KMS-11 (cell line): ENCODE measurements at regions not wholly inside any gene's neighbourhood (a gene's known extent, or its start where the extent isn't known, plus 50 kb on each side); places are given as distances from the start of the nearest gene placed in this dataset.

Source experiments
- H2AFZ ChIP-seq: fragments of 200-600 bp; sonication (generic); 2 replicates; pipeline ENCODE4 v1.6.1; 2016; ENCODE audit warnings: antibody characterized with exemption, mixed run types, low read depth
- H3K27ac ChIP-seq: fragments of 200-600 bp; sonication (generic); 2 replicates; pipeline ENCODE4 v1.6.1; 2016; ENCODE audit warnings: mild to moderate bottlenecking, mixed run types
- H3K27me3 ChIP-seq: fragments of 200-600 bp; sonication (generic); 2 replicates; pipeline ENCODE4 v1.6.1; 2017; ENCODE audit warnings: mild to moderate bottlenecking, low read depth, mixed run types, moderate library complexity; ENCODE audit not compliant: insufficient read depth
- H3K36me3 ChIP-seq: fragments of 200-600 bp; sonication (generic); 2 replicates; pipeline ENCODE4 v1.6.1; 2017; ENCODE audit warnings: mild to moderate bottlenecking, mixed run types; ENCODE audit not compliant: insufficient read depth
- H3K4me1 ChIP-seq: fragments of 200-600 bp; sonication (generic); 2 replicates; pipeline ENCODE4 v1.6.1; 2016; ENCODE audit warnings: mild to moderate bottlenecking, low read depth, mixed run types; ENCODE audit not compliant: poor library complexity, severe bottlenecking
- H3K4me2 ChIP-seq: fragments of 200-600 bp; sonication (generic); 2 replicates; pipeline ENCODE4 v1.7.0; 2016; ENCODE audit warnings: mild to moderate bottlenecking, mixed run types
- H3K4me3 ChIP-seq: fragments of 200-600 bp; sonication (generic); IDR thresholded peaks from 2 replicates; pipeline ENCODE4 v1.6.1; 2017; ENCODE audit warnings: low read depth, low read length, mixed read lengths; ENCODE audit not compliant: insufficient read depth
- H3K79me2 ChIP-seq: fragments of 200-600 bp; sonication (generic); 2 replicates; pipeline ENCODE4 v1.6.1; 2016; ENCODE audit warnings: low read depth, mixed run types; ENCODE audit not compliant: insufficient read depth
- H3K9ac ChIP-seq: fragments of 200-600 bp; sonication (generic); 2 replicates; pipeline ENCODE4 v1.6.1; 2016; ENCODE audit warnings: mild to moderate bottlenecking, mixed run types
- H4K20me1 ChIP-seq: fragments of 200-600 bp; sonication (generic); 2 replicates; pipeline ENCODE4 v1.6.1; 2016; ENCODE audit warnings: mild to moderate bottlenecking, mixed run types; ENCODE audit not compliant: insufficient read depth
- TF ChIP-seq, protein P1 (sequence below): fragments of 200-600 bp; sonication (generic); conservative IDR thresholded peaks from 2 replicates; pipeline ENCODE4 v1.6.1; 2017; ENCODE audit warnings: low read depth, mild to moderate bottlenecking, antibody characterized with exemption, low read length, moderate library complexity, mixed read lengths

DNA sequence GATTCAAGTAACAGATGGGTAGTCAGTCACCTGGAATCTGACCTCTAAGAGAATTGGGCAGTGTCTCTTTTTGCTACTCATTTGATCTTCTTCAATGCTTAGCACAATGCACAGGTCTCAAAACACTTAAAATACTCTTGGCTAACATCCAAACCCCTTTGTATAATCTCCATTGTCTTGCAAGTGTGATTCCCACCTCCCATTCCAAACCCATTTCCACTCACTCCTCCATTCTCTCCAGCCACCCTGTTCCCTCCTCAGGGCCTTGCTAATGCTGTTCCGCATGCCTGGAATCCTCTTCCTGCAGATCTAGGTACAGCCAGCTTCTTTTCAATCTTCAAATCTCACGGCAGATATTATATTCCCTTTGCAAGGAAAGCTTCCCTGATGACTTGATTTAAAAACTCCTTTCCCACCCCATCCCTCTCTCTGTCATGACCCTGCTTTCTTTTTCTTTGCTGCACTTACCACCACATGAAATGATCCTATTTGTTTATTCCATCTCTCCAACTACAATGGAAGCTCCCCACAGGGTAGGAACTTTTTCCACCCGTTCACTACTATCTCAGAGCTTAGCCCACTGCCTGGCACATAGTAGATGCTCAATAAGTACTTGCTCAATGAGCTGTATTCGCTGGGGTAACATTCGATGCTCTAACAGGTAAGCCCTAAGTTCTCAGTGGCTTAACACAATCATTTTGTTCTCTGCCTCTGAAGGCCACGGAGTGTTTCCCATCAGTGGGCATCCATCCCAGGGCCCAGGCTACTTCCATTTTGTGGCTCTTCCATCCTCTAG is 121.7 kb downstream of the MN1 start:
- H4K20me1 ChIP-seq, result no peaks in the 10 kb centered on the region
- H3K27ac ChIP-seq, result no peak overlapping the region
- TF ChIP-seq, protein P1, sequence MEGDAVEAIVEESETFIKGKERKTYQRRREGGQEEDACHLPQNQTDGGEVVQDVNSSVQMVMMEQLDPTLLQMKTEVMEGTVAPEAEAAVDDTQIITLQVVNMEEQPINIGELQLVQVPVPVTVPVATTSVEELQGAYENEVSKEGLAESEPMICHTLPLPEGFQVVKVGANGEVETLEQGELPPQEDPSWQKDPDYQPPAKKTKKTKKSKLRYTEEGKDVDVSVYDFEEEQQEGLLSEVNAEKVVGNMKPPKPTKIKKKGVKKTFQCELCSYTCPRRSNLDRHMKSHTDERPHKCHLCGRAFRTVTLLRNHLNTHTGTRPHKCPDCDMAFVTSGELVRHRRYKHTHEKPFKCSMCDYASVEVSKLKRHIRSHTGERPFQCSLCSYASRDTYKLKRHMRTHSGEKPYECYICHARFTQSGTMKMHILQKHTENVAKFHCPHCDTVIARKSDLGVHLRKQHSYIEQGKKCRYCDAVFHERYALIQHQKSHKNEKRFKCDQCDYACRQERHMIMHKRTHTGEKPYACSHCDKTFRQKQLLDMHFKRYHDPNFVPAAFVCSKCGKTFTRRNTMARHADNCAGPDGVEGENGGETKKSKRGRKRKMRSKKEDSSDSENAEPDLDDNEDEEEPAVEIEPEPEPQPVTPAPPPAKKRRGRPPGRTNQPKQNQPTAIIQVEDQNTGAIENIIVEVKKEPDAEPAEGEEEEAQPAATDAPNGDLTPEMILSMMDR, result no peak
- no peak overlapping the region for H3K4me3 ChIP-seq
- no peaks in the 10 kb centered on the region for H3K4me1 ChIP-seq
- H3K4me2 ChIP-seq, result no peak overlapping the region
- H3K27me3 ChIP-seq, result peaks cover 9% of the 10 kb centered on the region; the same call in 1 of the 2 replicates
- H2AFZ ChIP-seq, result no peak overlapping the region
- no peak overlapping the region for H3K9ac ChIP-seq
- H3K79me2 ChIP-seq, result no peaks in the 10 kb centered on the region
- H3K36me3 ChIP-seq, result no peaks in the 10 kb centered on the region

DNA sequence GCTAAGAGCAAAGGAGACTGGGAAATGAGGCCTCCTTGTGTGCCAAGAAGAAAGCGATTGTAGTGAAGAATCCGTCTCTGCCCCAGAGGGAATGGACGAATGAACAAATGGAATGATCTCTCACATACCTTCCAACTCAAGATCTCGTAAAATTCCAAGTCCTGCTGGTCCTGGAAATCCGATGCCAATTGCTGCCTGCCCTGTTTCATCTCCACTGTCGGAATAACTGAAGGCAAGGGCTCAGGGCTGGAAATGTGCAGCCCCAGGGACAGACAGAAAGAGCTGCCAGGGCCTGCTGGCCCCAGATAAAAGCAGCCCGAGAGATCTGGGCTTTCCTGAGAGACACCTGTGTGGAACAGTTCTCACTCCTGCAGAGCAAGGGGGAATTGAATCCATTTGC is 120.9 kb downstream of the MN1 start:
- TF ChIP-seq, protein P1, result no peak
- Histone ChIP-seq H3K79me2 (no peaks in the 10 kb centered on the region), H3K27ac (no peak overlapping the region), H3K4me1 (no peaks in the 10 kb centered on the region), H3K9ac (no peak overlapping the region), H3K4me2 (no peak overlapping the region), H2AFZ (no peak overlapping the region), H3K4me3 (no peak overlapping the region), H3K27me3 (peaks cover 11% of the 10 kb centered on the region; the same call in 1 of the 2 replicates), H4K20me1 (no peaks in the 10 kb centered on the region), H3K36me3 (no peaks in the 10 kb centered on the region)

DNA sequence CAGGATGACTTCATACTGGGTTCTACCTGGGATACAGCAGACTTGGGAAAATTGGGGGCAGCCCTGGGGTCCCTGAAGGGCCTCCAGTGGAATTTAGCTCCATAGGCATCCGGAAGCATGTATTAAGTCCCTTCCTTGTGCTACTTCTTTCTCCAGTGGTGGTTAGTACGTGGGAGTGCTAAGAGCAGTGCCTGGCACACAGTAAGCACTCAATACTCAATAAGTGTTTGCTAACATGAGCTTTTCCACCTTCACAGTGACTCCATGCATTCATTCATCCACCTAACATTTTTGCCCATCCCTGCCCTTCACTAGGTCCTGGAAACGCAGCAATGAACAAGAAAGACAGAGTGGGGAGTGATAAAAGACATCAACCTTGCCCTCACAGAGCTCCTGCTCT is 120.5 kb downstream of the MN1 start:
- no peaks in the 10 kb centered on the region for H3K4me1 ChIP-seq
- H2AFZ ChIP-seq, result no peak overlapping the region
- H3K27ac ChIP-seq, result no peak overlapping the region
- TF ChIP-seq, protein P1, result no peak
- no peak overlapping the region for H3K4me2 ChIP-seq
- H3K4me3 ChIP-seq, result no peak overlapping the region
- H4K20me1 ChIP-seq, result no peaks in the 10 kb centered on the region
- peaks cover 11% of the 10 kb centered on the region; the same call in 1 of the 2 replicates for H3K27me3 ChIP-seq
- no peaks in the 10 kb centered on the region for H3K36me3 ChIP-seq
- H3K9ac ChIP-seq, result no peak overlapping the region
- H3K79me2 ChIP-seq, result no peaks in the 10 kb centered on the region

DNA sequence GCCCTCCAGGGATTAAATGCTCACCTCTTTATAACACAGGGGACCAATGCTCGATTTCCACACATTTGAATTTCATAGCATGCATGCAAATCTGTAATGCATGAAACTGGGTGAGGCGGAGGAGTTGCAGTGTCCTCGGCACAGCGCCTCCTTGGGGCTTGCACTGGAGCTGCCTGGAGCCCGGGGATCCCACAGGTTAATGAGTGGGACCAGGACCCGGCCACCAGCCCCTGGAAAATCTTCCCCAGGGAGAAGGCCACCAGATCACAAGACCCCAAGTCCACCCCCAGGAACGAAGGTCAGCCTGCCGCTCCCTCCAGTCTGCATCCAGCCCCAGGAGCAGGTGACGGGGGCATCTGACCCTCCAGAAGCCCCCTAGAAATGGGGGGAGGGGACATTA is 119.1 kb downstream of the MN1 start:
- Histone ChIP-seq H3K27me3 (peaks cover 9% of the 10 kb centered on the region; the same call in 1 of the 2 replicates), H2AFZ (no peak overlapping the region), H3K4me2 (no peak overlapping the region), H3K4me3 (no peak overlapping the region), H3K79me2 (no peaks in the 10 kb centered on the region), H3K36me3 (no peaks in the 10 kb centered on the region), H3K9ac (no peak overlapping the region), H4K20me1 (no peaks in the 10 kb centered on the region), H3K27ac (no peak overlapping the region), H3K4me1 (no peaks in the 10 kb centered on the region)
- TF ChIP-seq, protein P1, result 0 out of 2 replicates have a peak, but pooled peaks have one; percentile 14
